Liver (tissue), 8 donors: ENCODE measurements at regions not wholly inside any gene's neighbourhood (a gene's known extent, or its start where the extent isn't known, plus 50 kb on each side); places are given as distances from the start of the nearest gene placed in this dataset.

ENCODE experiments used
- DNase-seq: peaks from one replicate; pipeline ENCODE4 v3.0.0-alpha.2; 2017; ENCODE audit warnings: low spot score
- H3K27ac ChIP-seq, 2 donors: one replicate each; pipeline ENCODE4 v1.7.0; 2013; ENCODE audit warnings: inconsistent platforms in 2 of 2, low read length in 2 of 2, control low read depth in 1 of 2, low read depth in 1 of 2, mild to moderate bottlenecking in 1 of 2
- H3K27me3 ChIP-seq, 4 donors: one replicate each; pipeline versions ENCODE4 v1.6.1 to v1.7.0; 2013; ENCODE audit warnings: low read length in 3 of 4, inconsistent platforms in 1 of 4, mild to moderate bottlenecking in 1 of 4, moderate library complexity in 1 of 4; ENCODE audit not compliant: control insufficient read depth in 4 of 4, insufficient read depth in 4 of 4
- H3K36me3 ChIP-seq, 4 donors: one replicate each; pipeline versions ENCODE4 v1.6.1 to v1.7.0; 2013; ENCODE audit warnings: low read length in 3 of 4, mild to moderate bottlenecking in 3 of 4, low read depth in 1 of 4, moderate library complexity in 1 of 4; ENCODE audit not compliant: control insufficient read depth in 4 of 4, insufficient read depth in 3 of 4
- H3K4me1 ChIP-seq, 4 donors: one replicate each; pipeline versions ENCODE4 v1.6.1 to v1.7.0; 2013; ENCODE audit warnings: low read length in 3 of 4, mild to moderate bottlenecking in 3 of 4, moderate library complexity in 1 of 4; ENCODE audit not compliant: control insufficient read depth in 4 of 4, insufficient read depth in 4 of 4
- H3K4me3 ChIP-seq, 3 donors: one replicate each; pipeline versions ENCODE4 v1.6.1 to v1.7.0; 2013; ENCODE audit warnings: low read length in 3 of 3, control low read depth in 1 of 3, low read depth in 1 of 3, mild to moderate bottlenecking in 1 of 3
- H3K9ac ChIP-seq, 2 donors: one replicate each; pipeline ENCODE4 v1.7.0; 2013; ENCODE audit warnings: low read length in 2 of 2, mild to moderate bottlenecking in 2 of 2, moderate library complexity in 2 of 2, control low read depth in 1 of 2, low read depth in 1 of 2
- H3K9me3 ChIP-seq, 4 donors: one replicate each; pipeline versions ENCODE4 v1.6.1 to v1.7.0; 2013; ENCODE audit warnings: low read length in 3 of 4; ENCODE audit not compliant: control insufficient read depth in 4 of 4
- EGR1 ChIP-seq, 2 donors: IDR thresholded peaks; 2 replicates each; pipeline ENCODE4 v1.6.1; 2016 to 2018; ENCODE audit warnings: antibody characterized with exemption in 2 of 2, low read depth in 2 of 2
- FOXA1 ChIP-seq: IDR thresholded peaks from 2 replicates; pipeline ENCODE4 v1.6.1; 2016; ENCODE audit warnings: antibody characterized with exemption
- GABPA ChIP-seq, 2 donors: IDR thresholded peaks in 1 of 2; conservative IDR thresholded peaks in 1 of 2; 2 replicates each; pipeline ENCODE4 v1.6.1; 2016; ENCODE audit warnings: antibody characterized with exemption in 2 of 2, mild to moderate bottlenecking in 1 of 2, moderate library complexity in 1 of 2
- HNF4A ChIP-seq, 2 donors: conservative IDR thresholded peaks; 2 replicates each; pipeline ENCODE4 v1.6.1; 2016; ENCODE audit warnings: antibody characterized with exemption in 2 of 2, mild to moderate bottlenecking in 2 of 2
- HNF4G ChIP-seq: IDR thresholded peaks from 2 replicates; pipeline ENCODE4 v1.6.1; 2016; ENCODE audit warnings: antibody characterized with exemption
- JUND ChIP-seq, 2 donors: IDR thresholded peaks; 2 replicates each; pipeline ENCODE4 v1.6.1; 2016; ENCODE audit warnings: antibody characterized with exemption in 2 of 2
- NR2F2 ChIP-seq: IDR thresholded peaks from 2 replicates; pipeline ENCODE4 v1.6.1; 2016; ENCODE audit warnings: antibody characterized with exemption
- RAD21 ChIP-seq, 2 donors: IDR thresholded peaks; 2 replicates each; pipeline ENCODE4 v1.6.1; 2016; ENCODE audit warnings: antibody characterized with exemption in 2 of 2, mild to moderate bottlenecking in 2 of 2
- RXRA ChIP-seq, 2 donors: IDR thresholded peaks; 2 replicates each; pipeline ENCODE4 v1.6.1; 2017 to 2018; ENCODE audit warnings: antibody characterized with exemption in 2 of 2, mild to moderate bottlenecking in 1 of 2
- SP1 ChIP-seq: IDR thresholded peaks from 2 replicates; pipeline ENCODE4 v1.6.1; 2018; ENCODE audit warnings: antibody characterized with exemption, mild to moderate bottlenecking
- TAF1 ChIP-seq: conservative IDR thresholded peaks from 2 replicates; pipeline ENCODE4 v1.6.1; 2016; ENCODE audit warnings: antibody characterized with exemption, mild to moderate bottlenecking
- YY1 ChIP-seq: IDR thresholded peaks from 2 replicates; pipeline ENCODE4 v1.6.1; 2016; ENCODE audit warnings: antibody characterized with exemption, mild to moderate bottlenecking
- WGBS: extraction: QIAGEN DNeasy Blood & Tissue Kit; methylation state at CpG from one replicate; pipeline ENCODE4 v1.1.7; 2013; 5-methylcytosine and 5-hydroxymethylcytosine counted together
- TF ChIP-seq, protein P1 (sequence below): IDR thresholded peaks from 2 replicates; pipeline ENCODE4 v1.6.1; 2016; ENCODE audit warnings: antibody characterized with exemption
- TF ChIP-seq, protein P2 (sequence below): fragments of 150-350 bp; IDR thresholded peaks from 2 replicates; pipeline ENCODE4 v1.5.1; 2017; ENCODE audit warnings: improper control_type of control experiment, low read depth, low read length; ENCODE audit not compliant: missing input control
- TF ChIP-seq, protein P3 (sequence below): IDR thresholded peaks from 2 replicates; pipeline ENCODE4 v1.6.1; 2016; ENCODE audit warnings: antibody characterized with exemption, mild to moderate bottlenecking
- TF ChIP-seq, protein P4 (sequence below): IDR thresholded peaks from 2 replicates; pipeline ENCODE4 v1.6.1; 2016; ENCODE audit warnings: antibody characterized with exemption
- TF ChIP-seq, protein P5 (sequence below): IDR thresholded peaks from 2 replicates; pipeline ENCODE4 v1.6.1; 2016; ENCODE audit warnings: antibody characterized with exemption
- donor health status: healthy.
- donor health status: healthy.
- donor health status: healthy.
- donor health status: healthy.
- donor health status: healthy.

DNA sequence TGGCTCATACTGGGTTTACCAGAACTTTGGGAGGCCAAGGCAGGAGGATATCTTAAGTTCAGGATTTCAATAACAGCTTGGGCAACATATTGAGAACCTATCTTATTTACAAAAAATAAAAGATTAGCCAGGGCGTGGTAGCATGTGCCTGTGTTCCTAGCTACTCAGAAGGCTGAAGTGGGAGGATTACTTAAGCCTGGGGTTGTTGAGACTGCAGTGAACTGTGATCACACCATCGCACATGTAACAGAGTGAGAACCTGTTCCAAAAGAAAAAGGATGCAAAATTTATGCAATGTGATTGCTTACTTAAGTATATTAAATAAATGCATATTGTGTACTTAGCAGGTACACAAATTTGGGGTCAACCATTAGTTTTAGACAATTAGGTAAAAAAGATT is 768.9 kb upstream of the CDH7 start:
- TF ChIP-seq EGR1 (IDR thresholded peaks at IDR 0.05; ENCODE audit: low read depth in 2 of 2): no peak
- no peak for TF ChIP-seq JUND (IDR thresholded peaks at IDR 0.05)
- TF ChIP-seq, protein P1, sequence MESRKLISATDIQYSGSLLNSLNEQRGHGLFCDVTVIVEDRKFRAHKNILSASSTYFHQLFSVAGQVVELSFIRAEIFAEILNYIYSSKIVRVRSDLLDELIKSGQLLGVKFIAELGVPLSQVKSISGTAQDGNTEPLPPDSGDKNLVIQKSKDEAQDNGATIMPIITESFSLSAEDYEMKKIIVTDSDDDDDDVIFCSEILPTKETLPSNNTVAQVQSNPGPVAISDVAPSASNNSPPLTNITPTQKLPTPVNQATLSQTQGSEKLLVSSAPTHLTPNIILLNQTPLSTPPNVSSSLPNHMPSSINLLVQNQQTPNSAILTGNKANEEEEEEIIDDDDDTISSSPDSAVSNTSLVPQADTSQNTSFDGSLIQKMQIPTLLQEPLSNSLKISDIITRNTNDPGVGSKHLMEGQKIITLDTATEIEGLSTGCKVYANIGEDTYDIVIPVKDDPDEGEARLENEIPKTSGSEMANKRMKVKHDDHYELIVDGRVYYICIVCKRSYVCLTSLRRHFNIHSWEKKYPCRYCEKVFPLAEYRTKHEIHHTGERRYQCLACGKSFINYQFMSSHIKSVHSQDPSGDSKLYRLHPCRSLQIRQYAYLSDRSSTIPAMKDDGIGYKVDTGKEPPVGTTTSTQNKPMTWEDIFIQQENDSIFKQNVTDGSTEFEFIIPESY: no peak
- no peak for TF ChIP-seq NR2F2
- TF ChIP-seq RAD21 (IDR thresholded peaks at IDR 0.05): no peak
- no peak for TF ChIP-seq GABPA (IDR thresholded peaks at IDR 0.05 in 1 of 2, conservative IDR thresholded peaks at IDR 0.05 in 1 of 2)
- TF ChIP-seq, protein P2, sequence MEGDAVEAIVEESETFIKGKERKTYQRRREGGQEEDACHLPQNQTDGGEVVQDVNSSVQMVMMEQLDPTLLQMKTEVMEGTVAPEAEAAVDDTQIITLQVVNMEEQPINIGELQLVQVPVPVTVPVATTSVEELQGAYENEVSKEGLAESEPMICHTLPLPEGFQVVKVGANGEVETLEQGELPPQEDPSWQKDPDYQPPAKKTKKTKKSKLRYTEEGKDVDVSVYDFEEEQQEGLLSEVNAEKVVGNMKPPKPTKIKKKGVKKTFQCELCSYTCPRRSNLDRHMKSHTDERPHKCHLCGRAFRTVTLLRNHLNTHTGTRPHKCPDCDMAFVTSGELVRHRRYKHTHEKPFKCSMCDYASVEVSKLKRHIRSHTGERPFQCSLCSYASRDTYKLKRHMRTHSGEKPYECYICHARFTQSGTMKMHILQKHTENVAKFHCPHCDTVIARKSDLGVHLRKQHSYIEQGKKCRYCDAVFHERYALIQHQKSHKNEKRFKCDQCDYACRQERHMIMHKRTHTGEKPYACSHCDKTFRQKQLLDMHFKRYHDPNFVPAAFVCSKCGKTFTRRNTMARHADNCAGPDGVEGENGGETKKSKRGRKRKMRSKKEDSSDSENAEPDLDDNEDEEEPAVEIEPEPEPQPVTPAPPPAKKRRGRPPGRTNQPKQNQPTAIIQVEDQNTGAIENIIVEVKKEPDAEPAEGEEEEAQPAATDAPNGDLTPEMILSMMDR: no peak
- no peak for TF ChIP-seq YY1
- no peak for TF ChIP-seq RXRA (IDR thresholded peaks at IDR 0.05)
- TF ChIP-seq, protein P3, sequence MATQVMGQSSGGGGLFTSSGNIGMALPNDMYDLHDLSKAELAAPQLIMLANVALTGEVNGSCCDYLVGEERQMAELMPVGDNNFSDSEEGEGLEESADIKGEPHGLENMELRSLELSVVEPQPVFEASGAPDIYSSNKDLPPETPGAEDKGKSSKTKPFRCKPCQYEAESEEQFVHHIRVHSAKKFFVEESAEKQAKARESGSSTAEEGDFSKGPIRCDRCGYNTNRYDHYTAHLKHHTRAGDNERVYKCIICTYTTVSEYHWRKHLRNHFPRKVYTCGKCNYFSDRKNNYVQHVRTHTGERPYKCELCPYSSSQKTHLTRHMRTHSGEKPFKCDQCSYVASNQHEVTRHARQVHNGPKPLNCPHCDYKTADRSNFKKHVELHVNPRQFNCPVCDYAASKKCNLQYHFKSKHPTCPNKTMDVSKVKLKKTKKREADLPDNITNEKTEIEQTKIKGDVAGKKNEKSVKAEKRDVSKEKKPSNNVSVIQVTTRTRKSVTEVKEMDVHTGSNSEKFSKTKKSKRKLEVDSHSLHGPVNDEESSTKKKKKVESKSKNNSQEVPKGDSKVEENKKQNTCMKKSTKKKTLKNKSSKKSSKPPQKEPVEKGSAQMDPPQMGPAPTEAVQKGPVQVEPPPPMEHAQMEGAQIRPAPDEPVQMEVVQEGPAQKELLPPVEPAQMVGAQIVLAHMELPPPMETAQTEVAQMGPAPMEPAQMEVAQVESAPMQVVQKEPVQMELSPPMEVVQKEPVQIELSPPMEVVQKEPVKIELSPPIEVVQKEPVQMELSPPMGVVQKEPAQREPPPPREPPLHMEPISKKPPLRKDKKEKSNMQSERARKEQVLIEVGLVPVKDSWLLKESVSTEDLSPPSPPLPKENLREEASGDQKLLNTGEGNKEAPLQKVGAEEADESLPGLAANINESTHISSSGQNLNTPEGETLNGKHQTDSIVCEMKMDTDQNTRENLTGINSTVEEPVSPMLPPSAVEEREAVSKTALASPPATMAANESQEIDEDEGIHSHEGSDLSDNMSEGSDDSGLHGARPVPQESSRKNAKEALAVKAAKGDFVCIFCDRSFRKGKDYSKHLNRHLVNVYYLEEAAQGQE: no peak
- no peak for TF ChIP-seq HNF4G
- TF ChIP-seq, protein P4, sequence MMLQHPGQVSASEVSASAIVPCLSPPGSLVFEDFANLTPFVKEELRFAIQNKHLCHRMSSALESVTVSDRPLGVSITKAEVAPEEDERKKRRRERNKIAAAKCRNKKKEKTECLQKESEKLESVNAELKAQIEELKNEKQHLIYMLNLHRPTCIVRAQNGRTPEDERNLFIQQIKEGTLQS: no peak
- H3K27ac ChIP-seq: no peak overlapping the region
- WGBS: 82% methylated on average over 2 of the region's 2 CpGs
- no peak overlapping the region for H3K4me3 ChIP-seq
- no peaks in the 10 kb centered on the region for H3K4me1 ChIP-seq
- DNase-seq: no peak
- H3K36me3 ChIP-seq: no peaks in the 10 kb centered on the region
- H3K9ac ChIP-seq: no peak overlapping the region
- no peaks in the 10 kb centered on the region for H3K27me3 ChIP-seq
- H3K9me3 ChIP-seq: no peaks in the 10 kb centered on the region

DNA sequence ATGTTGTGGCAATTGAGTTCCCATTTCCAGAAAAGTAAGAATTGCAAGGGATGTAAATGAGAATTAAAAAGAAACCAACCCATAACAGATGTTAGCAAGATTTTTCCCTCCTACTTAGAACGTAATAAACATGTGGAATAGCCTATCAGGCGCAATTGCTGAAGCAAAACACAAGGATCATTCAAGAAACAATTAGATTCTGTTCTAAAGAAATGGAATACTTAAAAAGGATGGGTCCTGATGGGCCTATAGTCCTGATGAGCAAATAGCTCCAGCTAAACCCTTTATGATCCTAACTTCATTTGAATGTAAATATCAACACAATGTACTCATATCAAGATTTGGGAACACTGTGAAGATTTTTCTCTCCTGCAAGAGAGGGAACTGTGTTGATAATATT is 771.0 kb upstream of the CDH7 start:
- Histone ChIP-seq H3K36me3 (no peaks in the 10 kb centered on the region), H3K4me3 (no peak overlapping the region), H3K4me1 (no peaks in the 10 kb centered on the region), H3K27ac (no peak overlapping the region), H3K9me3 (no peaks in the 10 kb centered on the region), H3K27me3 (no peaks in the 10 kb centered on the region), H3K9ac (no peak overlapping the region)
- TF ChIP-seq YY1 (no peak), TAF1 (no peak), JUND (IDR thresholded peaks at IDR 0.05) (no peak), HNF4G (no peak), EGR1 (IDR thresholded peaks at IDR 0.05; ENCODE audit: low read depth in 2 of 2) (no peak), SP1 (no peak), FOXA1 (no peak), NR2F2 (no peak), RXRA (IDR thresholded peaks at IDR 0.05) (no peak), GABPA (IDR thresholded peaks at IDR 0.05 in 1 of 2, conservative IDR thresholded peaks at IDR 0.05 in 1 of 2) (no peak), HNF4A (conservative IDR thresholded peaks at IDR 0.05) (no peak)
- TF ChIP-seq, protein P4: no peak
- TF ChIP-seq, protein P1: no peak
- TF ChIP-seq, protein P5, sequence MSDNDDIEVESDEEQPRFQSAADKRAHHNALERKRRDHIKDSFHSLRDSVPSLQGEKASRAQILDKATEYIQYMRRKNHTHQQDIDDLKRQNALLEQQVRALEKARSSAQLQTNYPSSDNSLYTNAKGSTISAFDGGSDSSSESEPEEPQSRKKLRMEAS: no peak
- DNase-seq: no peak
- WGBS: 83% methylated on average over 2 of the region's 2 CpGs
